Spinal cord (tissue), 9 donors: ENCODE measurements at regions not wholly inside any gene's neighbourhood (a gene's known extent, or its start where the extent isn't known, plus 50 kb on each side); places are given as distances from the start of the nearest gene placed in this dataset.

Experiments used
- DNase-seq, 6 donors: peaks; one replicate each; pipeline versions ENCODE4 v3.0.0 to v3.0.0-alpha.2; 2013 to 2015; ENCODE audit warnings: low spot score in 6 of 6, low read depth in 4 of 6
- H3K27ac ChIP-seq: one replicate; pipeline ENCODE4 v1.5.1; 2013; ENCODE audit warnings: low read depth, low read length, control low read depth
- H3K27me3 ChIP-seq: one replicate; pipeline ENCODE4 v1.6.1; 2013; ENCODE audit warnings: low read length; ENCODE audit not compliant: control insufficient read depth, insufficient read depth
- H3K36me3 ChIP-seq: one replicate; pipeline ENCODE4 v1.6.1; 2013; ENCODE audit warnings: low read length; ENCODE audit not compliant: control insufficient read depth, insufficient read depth
- H3K4me1 ChIP-seq: one replicate; pipeline ENCODE4 v1.6.1; 2013; ENCODE audit warnings: low read length; ENCODE audit not compliant: control insufficient read depth, insufficient read depth
- H3K4me3 ChIP-seq: one replicate; pipeline ENCODE4 v1.5.1; 2013; ENCODE audit warnings: low read depth, low read length, control low read depth
- H3K9me3 ChIP-seq: one replicate; pipeline ENCODE4 v1.6.1; 2013; ENCODE audit warnings: low read length; ENCODE audit not compliant: control insufficient read depth, insufficient read depth
- WGBS: methylation state at CpG from one replicate; pipeline ENCODE4 v1.1.5; 2013; ENCODE audit warnings: missing lambda C conversion rate; ENCODE audit not compliant: insufficient coverage; 5-methylcytosine and 5-hydroxymethylcytosine counted together
- donor health status: healthy.

DNA sequence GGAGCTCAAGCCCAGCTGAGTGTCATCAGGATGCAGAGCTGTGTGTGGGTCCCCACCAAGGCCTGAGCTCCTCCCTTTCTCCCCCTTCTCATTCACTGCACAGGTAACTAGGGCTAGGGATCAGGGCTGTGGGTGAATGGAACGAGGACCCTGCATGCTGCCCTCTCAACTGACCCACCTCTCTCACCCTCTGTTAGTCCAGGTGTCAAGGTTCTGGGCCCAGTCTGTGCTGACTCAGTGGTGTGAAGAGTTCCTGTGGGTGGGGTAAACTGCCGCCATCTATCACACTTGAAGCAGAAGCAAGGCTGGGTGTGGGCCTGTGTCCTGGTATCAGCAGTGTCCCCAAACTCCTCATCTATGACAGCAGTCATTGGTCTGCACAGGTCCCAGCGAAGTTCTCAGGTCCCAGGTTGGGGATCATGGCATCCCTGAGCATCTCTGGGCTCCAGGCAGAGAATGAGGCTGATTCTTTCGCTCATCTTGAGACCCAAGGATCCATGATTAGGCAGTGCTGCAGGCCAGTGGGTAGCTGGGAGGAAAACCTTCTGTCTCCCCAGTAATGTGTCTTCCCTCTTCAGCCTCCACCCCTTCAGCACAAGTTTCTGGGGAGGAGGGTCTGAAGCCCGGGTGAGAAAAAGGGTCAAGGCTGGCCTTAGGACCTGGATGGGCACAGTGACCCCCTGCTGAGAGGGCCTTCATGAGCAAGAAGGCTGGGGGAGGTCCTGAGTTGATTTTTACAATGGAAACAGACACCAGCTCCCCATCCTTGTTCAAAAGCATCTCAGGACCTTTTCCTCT is 109.8 kb downstream of the ZNF280B start:
- no peaks in the 10 kb centered on the region for H3K27me3 ChIP-seq
- peaks cover 23% of the 10 kb centered on the region for H3K4me1 ChIP-seq
- WGBS, result 89% methylated on average over 1 of the region's 5 CpGs
- no peak overlapping the region for H3K4me3 ChIP-seq
- H3K36me3 ChIP-seq, result no peaks in the 10 kb centered on the region
- H3K27ac ChIP-seq, result no peak overlapping the region
- DNase-seq, result no peak
- no peaks in the 10 kb centered on the region for H3K9me3 ChIP-seq

DNA sequence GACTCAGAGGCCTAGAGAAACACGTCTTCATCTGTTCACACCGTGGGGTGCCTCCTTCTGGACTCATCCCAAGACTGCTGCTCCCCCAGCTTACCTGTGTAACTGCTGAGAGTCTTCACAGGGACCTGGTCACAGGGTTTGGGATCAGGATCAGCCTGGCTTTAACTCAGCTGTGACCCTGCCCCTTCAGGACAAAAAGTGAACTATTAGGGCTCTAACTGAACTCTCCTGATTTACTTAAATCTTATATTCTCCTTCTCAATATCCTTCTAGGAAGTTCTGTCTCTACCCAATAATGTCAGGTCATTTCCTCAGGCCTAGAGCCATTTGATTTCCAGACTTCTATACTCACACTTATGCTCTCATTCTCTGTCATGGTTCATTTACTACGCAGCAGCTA is 108.4 kb downstream of the ZNF280B start:
- no peak overlapping the region for H3K4me3 ChIP-seq
- WGBS, result 58% methylated on average over 2 of the region's 3 CpGs
- peaks cover 21% of the 10 kb centered on the region for H3K4me1 ChIP-seq
- no peaks in the 10 kb centered on the region for H3K9me3 ChIP-seq
- no peaks in the 10 kb centered on the region for H3K36me3 ChIP-seq
- no peaks in the 10 kb centered on the region for H3K27me3 ChIP-seq
- H3K27ac ChIP-seq, result no peak overlapping the region
- DNase-seq, result no peak

DNA sequence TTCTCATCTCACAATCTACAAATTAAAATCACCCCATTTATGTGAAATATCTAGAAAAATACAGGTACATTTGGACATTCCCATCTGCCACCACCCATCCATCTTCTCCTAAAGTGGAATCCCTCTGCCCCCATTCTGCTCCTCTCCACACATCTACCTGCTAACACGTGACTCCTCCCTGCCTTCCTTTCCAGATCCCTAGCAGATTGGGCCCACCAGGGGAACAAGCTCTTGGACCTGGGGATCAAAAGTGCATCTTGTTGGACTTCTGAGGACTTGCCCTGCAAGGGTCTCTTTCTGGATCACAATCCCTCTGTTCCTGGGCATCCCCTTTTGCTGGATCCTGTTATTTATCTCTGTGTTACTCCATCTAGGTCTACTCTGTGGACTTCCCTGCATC is 107.6 kb downstream of the ZNF280B start:
- no peak overlapping the region for H3K27ac ChIP-seq
- H3K4me3 ChIP-seq, result no peak overlapping the region
- DNase-seq, result no peak
- no peaks in the 10 kb centered on the region for H3K27me3 ChIP-seq
- WGBS, result 63% methylated on average over 1 of the region's 1 CpG
- no peaks in the 10 kb centered on the region for H3K9me3 ChIP-seq
- peaks cover 19% of the 10 kb centered on the region for H3K4me1 ChIP-seq
- no peaks in the 10 kb centered on the region for H3K36me3 ChIP-seq

DNA sequence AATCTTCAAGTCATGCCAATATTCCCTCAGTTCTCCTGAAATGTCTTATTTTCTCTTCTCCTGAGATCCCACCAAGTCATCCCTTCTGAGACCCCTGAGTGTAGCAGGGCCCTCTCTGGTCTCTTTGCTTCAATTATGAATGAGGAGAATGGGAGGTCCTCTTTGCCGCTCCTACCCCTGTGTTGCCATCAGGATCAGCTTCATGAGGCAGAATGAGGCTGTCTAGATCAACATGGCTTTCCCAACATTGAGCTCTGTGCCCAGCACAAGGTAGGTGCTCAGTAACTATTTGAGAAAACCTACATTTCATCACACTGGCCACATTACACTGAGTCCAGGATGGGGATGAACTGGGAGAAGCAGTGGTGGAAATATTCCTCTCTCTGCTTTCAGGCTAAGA is 107.2 kb downstream of the ZNF280B start:
- H3K9me3 ChIP-seq, result no peaks in the 10 kb centered on the region
- no peak overlapping the region for H3K27ac ChIP-seq
- H3K36me3 ChIP-seq, result no peaks in the 10 kb centered on the region
- peaks cover 19% of the 10 kb centered on the region for H3K4me1 ChIP-seq
- DNase-seq, result no peak
- peaks cover 1% of the 10 kb centered on the region for H3K27me3 ChIP-seq
- 100% methylated on average over 1 of the region's 1 CpG for WGBS
- no peak overlapping the region for H3K4me3 ChIP-seq

DNA sequence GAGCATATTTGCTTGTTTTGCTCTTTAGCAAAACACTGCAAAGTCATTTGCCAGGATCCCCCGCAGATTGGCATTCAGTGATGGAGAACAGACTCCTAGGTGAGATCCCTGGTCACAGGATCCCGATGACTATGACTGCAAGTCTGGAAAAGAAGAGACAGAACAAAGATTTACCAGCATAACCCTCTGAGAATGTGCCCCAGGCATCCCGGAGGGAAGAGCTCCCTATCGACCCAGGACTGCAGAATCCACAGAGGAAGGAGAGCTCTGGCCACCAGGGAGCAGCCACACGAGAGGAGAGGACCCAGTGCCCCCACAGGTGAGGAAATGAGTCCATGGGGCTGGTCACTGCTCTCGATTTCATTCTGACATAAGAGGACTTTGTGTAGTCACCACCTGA is 105.2 kb downstream of the ZNF280B start:
- no peak overlapping the region for H3K4me3 ChIP-seq

DNA sequence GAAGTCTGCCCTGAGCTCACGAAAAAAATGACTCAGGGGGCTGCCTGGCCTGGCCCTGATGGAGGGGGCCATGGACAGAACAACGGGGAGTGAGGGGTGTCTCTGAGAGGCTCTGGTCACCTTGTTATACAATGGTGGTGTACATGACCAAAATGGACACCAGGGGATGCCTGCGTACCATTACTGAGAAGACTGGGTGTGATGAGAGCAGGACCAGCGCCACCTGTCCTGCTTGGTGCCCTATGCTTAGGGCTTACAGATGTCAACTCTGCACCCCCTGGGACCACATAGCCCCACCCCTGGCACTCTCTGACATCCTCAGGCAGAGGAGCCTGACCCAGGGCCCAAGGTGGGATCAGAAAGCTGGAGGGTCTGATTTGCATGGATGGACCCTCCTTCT is 104.8 kb downstream of the ZNF280B start:
- WGBS, result 98% methylated on average over 4 of the region's 4 CpGs
- H3K9me3 ChIP-seq, result no peaks in the 10 kb centered on the region
- H3K4me3 ChIP-seq, result no peak overlapping the region
- no peaks in the 10 kb centered on the region for H3K36me3 ChIP-seq
- peaks cover 9% of the 10 kb centered on the region for H3K27me3 ChIP-seq
- no peak for DNase-seq
- H3K27ac ChIP-seq, result no peak overlapping the region
- no peaks in the 10 kb centered on the region for H3K4me1 ChIP-seq

More for the DNA sequence above, 105.2 kb downstream of the ZNF280B start:
- no peak for DNase-seq
- Histone ChIP-seq H3K27me3 (peaks cover 4% of the 10 kb centered on the region), H3K27ac (no peak overlapping the region), H3K9me3 (no peaks in the 10 kb centered on the region), H3K4me1 (peaks cover 2% of the 10 kb centered on the region), H3K36me3 (no peaks in the 10 kb centered on the region)
- WGBS, result 70% methylated on average over 5 of the region's 6 CpGs

DNA sequence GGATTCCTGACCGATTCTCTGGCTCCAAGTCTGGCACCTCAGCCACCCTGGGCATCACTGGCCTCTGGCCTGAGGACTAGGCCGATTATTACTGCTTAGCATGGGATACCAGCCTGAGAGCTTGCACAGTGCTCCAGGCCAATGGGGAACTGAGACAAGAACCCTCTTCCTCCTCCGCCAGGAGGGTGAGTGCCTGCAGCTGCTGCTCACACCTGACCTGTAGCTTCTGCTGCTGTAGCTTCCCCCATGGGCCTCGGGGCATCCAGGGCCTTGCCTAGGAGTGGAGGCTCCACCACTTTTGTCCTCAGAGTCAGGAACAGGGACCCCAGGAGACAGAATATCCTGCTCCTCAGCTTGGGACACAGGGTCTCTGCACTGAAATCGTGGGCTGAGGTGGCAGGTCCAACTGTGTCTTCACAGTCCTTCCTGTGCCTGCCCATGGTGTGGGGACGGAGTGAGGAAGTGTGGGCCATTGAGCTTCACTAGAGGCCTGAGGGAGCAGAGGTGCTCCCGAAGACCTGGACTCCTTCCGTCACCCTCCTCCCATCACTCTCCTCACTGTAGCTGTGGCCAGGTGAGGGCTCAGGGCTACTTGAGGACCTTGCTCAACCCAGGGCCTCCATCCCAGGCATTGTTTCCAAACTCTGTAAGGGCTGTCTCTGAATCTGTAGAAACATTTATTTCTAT is 103.8 kb downstream of the ZNF280B start:
- DNase-seq, result no peak
- H3K4me3 ChIP-seq, result no peak overlapping the region
- H3K36me3 ChIP-seq, result no peaks in the 10 kb centered on the region
- WGBS, result 89% methylated on average over 6 of the region's 8 CpGs
- H3K4me1 ChIP-seq, result peaks cover 5% of the 10 kb centered on the region
- no peak overlapping the region for H3K27ac ChIP-seq
- peaks cover 11% of the 10 kb centered on the region for H3K27me3 ChIP-seq
- no peaks in the 10 kb centered on the region for H3K9me3 ChIP-seq

DNA sequence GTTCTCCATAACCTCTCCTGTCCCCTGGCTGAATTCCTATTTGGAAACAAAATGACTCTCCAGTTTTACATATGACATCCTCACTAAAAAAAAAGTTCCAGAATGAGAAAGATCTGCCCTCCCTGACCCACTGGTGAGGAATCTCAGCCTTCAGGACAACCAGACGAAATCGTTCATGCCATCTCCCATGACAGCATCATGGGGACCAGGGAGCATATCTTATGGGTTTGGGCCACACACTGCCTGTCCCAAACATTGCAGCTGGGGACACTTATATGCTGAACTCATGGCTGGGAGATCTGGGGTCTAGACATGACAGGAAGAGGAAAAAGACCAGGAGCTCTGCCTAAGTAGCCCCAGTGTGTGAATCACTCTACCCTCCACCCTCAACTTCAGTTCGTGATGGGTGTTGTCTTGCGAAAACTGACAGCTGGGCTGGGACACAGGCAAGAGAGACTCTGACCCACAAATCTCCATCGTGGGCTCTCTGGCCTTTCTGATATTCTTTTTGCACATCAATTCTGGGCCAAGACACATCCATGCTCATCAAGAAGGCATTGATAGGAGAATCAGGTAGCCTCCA is 102.0 kb downstream of the ZNF280B start:
- no peak overlapping the region for H3K27ac ChIP-seq

DNA sequence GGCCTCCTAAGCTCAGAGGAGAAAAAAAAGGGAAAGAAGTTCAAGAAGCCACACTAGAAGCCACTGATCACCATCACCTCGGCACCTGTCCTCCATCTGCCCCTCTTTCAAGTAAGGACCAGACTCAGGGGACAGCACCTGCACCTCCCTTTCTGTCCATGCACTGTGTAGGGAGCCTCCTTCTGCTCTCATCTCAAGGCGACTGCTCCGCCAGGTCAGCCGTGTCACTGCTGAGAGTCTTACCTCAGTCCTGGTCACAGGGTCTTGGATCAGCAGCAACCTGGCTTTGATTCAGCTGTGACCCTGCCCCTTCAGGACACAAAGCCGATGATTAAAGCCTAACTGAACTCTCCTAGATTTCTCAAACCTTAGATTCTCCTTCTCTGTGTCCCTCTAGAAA is 101.5 kb downstream of the ZNF280B start:
- no peaks in the 10 kb centered on the region for H3K9me3 ChIP-seq
- H3K36me3 ChIP-seq, result no peaks in the 10 kb centered on the region
- peaks cover 5% of the 10 kb centered on the region for H3K4me1 ChIP-seq
- no peak overlapping the region for H3K27ac ChIP-seq
- peaks cover 11% of the 10 kb centered on the region for H3K27me3 ChIP-seq
- DNase-seq, result no peak
- 84% methylated on average over 5 of the region's 5 CpGs for WGBS
- no peak overlapping the region for H3K4me3 ChIP-seq

More for the DNA sequence above, 102.0 kb downstream of the ZNF280B start:
- H3K9me3 ChIP-seq, result no peaks in the 10 kb centered on the region
- peaks cover 5% of the 10 kb centered on the region for H3K4me1 ChIP-seq
- H3K27me3 ChIP-seq, result peaks cover 11% of the 10 kb centered on the region
- no peak overlapping the region for H3K4me3 ChIP-seq
- WGBS, result 79% methylated on average over 4 of the region's 5 CpGs
- no peaks in the 10 kb centered on the region for H3K36me3 ChIP-seq
- DNase-seq, result no peak
